Neural crest cell (in vitro differentiated cells): ENCODE measurements at regions not wholly inside any gene's neighbourhood (a gene's known extent, or its start where the extent isn't known, plus 50 kb on each side); places are given as distances from the start of the nearest gene placed in this dataset.

Source experiments
- DNase-seq: peaks from one replicate; pipeline ENCODE4 v3.0.0; 2021; ENCODE audit warnings: low read depth, mixed read lengths, low spot score
- H3K27ac Mint-ChIP-seq: one replicate; pipeline ENCODE4 v1.8.0; 2021; ENCODE audit warnings: mild to moderate bottlenecking, mixed read lengths; ENCODE audit not compliant: unreplicated experiment
- H3K27me3 Mint-ChIP-seq: 2 replicates; pipeline ENCODE4 v1.8.0; 2021; ENCODE audit warnings: low read depth, mild to moderate bottlenecking, mixed read lengths
- H3K36me3 Mint-ChIP-seq: 2 replicates; pipeline ENCODE4 v1.8.0; 2021; ENCODE audit warnings: low read depth, mild to moderate bottlenecking, mixed read lengths
- H3K4me1 Mint-ChIP-seq: 2 replicates; pipeline ENCODE4 v1.8.0; 2021; ENCODE audit warnings: mixed read lengths
- H3K4me3 Mint-ChIP-seq: one replicate; pipeline ENCODE4 v1.8.0; 2021; ENCODE audit warnings: mild to moderate bottlenecking, mixed read lengths
- H3K9me3 Mint-ChIP-seq: 2 replicates; pipeline ENCODE4 v1.8.0; 2021; ENCODE audit warnings: mixed read lengths
- CTCF ChIP-seq: fragments of 200-600 bp; sonication (generic); conservative IDR thresholded peaks from 2 replicates; pipeline ENCODE4 v1.5.0; 2021; ENCODE audit warnings: antibody characterized with exemption, mild to moderate bottlenecking

- no peaks in the 10 kb centered on the region for H3K9me3 Mint-ChIP-seq
- no peak for TF ChIP-seq CTCF
Measured at GRCh38 chr11:113584371-113584770, 109.2 kb upstream of the DRD2 start.

GRCh38 chr11:113581713-113582112, 106.5 kb upstream of the DRD2 start:
- Mint-ChIP-seq H3K36me3 (no peaks in the 10 kb centered on the region), H3K4me3 (no peak overlapping the region), H3K27me3 (peaks cover 16% of the 10 kb centered on the region), H3K9me3 (no peaks in the 10 kb centered on the region), H3K27ac (no peak overlapping the region), H3K4me1 (peaks cover 18% of the 10 kb centered on the region)
- DNase-seq: no peak
- TF ChIP-seq CTCF: no peak

More at GRCh38 chr11:113584371-113584770, 109.2 kb upstream of the DRD2 start:
- no peak for DNase-seq
- Mint-ChIP-seq H3K4me1 (peaks cover under 1% of the 10 kb centered on the region), H3K27me3 (peaks cover 5% of the 10 kb centered on the region), H3K36me3 (no peaks in the 10 kb centered on the region), H3K27ac (no peak overlapping the region), H3K4me3 (no peak overlapping the region)

GRCh38 chr11:113579292-113579940, 104.2 kb upstream of the DRD2 start:
- no peaks in the 10 kb centered on the region for H3K9me3 Mint-ChIP-seq
- no peak overlapping the region for H3K4me3 Mint-ChIP-seq
- no peaks in the 10 kb centered on the region for H3K36me3 Mint-ChIP-seq
- no peak for DNase-seq
- H3K4me1 Mint-ChIP-seq: peaks cover 18% of the 10 kb centered on the region
- no peak overlapping the region for H3K27ac Mint-ChIP-seq
- H3K27me3 Mint-ChIP-seq: peaks cover 16% of the 10 kb centered on the region
- TF ChIP-seq CTCF: no peak

- no peak overlapping the region for H3K4me3 Mint-ChIP-seq
- DNase-seq: no peak
- peaks cover 19% of the 10 kb centered on the region for H3K27me3 Mint-ChIP-seq
- H3K9me3 Mint-ChIP-seq: no peaks in the 10 kb centered on the region
- H3K36me3 Mint-ChIP-seq: no peaks in the 10 kb centered on the region
- TF ChIP-seq CTCF: no peak
- no peak overlapping the region for H3K27ac Mint-ChIP-seq
- H3K4me1 Mint-ChIP-seq: peaks cover 18% of the 10 kb centered on the region
Measured at GRCh38 chr11:113578715-113579250, 103.6 kb upstream of the DRD2 start.

- no peaks in the 10 kb centered on the region for H3K9me3 Mint-ChIP-seq
- DNase-seq: no peak
- no peak overlapping the region for H3K27ac Mint-ChIP-seq
- peaks cover 19% of the 10 kb centered on the region for H3K27me3 Mint-ChIP-seq
- H3K4me3 Mint-ChIP-seq: no peak overlapping the region
- peaks cover 18% of the 10 kb centered on the region for H3K4me1 Mint-ChIP-seq
- H3K36me3 Mint-ChIP-seq: no peaks in the 10 kb centered on the region
- no peak for TF ChIP-seq CTCF
Measured at GRCh38 chr11:113578033-113578380, 102.8 kb upstream of the DRD2 start.
